ENCODE measurements at regions not wholly inside any gene's neighbourhood (a gene's known extent, or its start where the extent isn't known, plus 50 kb on each side); places are given as distances from the start of the nearest gene placed in this dataset.

DNA sequence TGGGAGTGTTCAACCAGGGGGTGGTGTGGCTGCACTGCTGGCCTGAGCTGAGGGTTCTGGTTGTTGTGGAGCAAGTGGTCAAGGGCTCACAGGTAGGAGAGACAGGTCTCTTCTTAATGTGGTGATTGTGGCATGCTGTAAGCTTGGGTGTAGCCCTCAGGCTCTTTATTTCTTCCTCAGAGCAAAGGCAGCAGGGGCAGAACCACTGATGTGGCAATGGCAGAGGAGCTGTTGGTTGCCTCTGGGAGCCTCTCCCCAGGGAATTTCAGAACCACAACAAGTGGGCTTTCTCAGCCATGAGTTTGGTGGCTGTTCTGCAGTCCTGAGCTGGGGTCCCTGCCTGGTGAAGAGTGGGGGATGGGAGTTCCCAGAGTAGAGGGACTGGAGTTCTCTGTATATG, 1017.2 kb downstream of the SH3BGRL start:
- no peaks in the 10 kb centered on the region for H4K20me1 ChIP-seq (ENCODE audit: insufficient read depth, low read length)
- intact Hi-C loops (cut with micrococcal nuclease) = no loop called here
- POLR2A ChIA-PET (ENCODE audit: unreplicated experiment) = no interaction called here

More for the DNA sequence above, 1017.2 kb downstream of the SH3BGRL start:
- Histone ChIP-seq H4K91ac (ENCODE audit: insufficient read depth, low read depth, low read length) (no peak overlapping the region), H2AK5ac (ENCODE audit: low read depth, low read length) (no peak overlapping the region), H3K4ac (ENCODE audit: low read depth, low read length) (no peak overlapping the region), H3K14ac (replicated peaks; ENCODE audit: low read depth, low read length) (no peak overlapping the region), H2AFZ (replicated peaks; ENCODE audit: low read length, poor library complexity) (no peak overlapping the region), H3K4me2 (ENCODE audit: low read depth, low read length) (no peak overlapping the region), H2BK5ac (ENCODE audit: low read depth, low read length, poor library complexity, severe bottlenecking) (no peak overlapping the region), H3K27ac (ENCODE audit: insufficient read depth, low read length) (no peak overlapping the region), H3K9me1 (ENCODE audit: insufficient read depth, low read length) (no peaks in the 10 kb centered on the region), H3K4me1 (ENCODE audit: control insufficient read depth, insufficient read depth, low read length) (no peaks in the 10 kb centered on the region), H3K18ac (ENCODE audit: low read depth, low read length) (no peak overlapping the region), H3K9me3 (ENCODE audit: control insufficient read depth, insufficient read depth, low read length) (no peaks in the 10 kb centered on the region), H2BK120ac (ENCODE audit: low read depth, low read length) (no peak overlapping the region), H2AK9ac (replicated peaks; ENCODE audit: low read depth, low read length, poor library complexity) (no peak overlapping the region), H3K27me3 (ENCODE audit: control insufficient read depth, insufficient read depth, low read length) (no peaks in the 10 kb centered on the region), H3K4me3 (ENCODE audit: insufficient read depth, low read depth, low read length) (no peak overlapping the region), H3K79me1 (ENCODE audit: low read depth in 1 of 2, low read length in 2 of 2) (no peaks in the 10 kb centered on the region), H4K8ac (ENCODE audit: low read depth in 2 of 2, low read length in 2 of 2) (no peak overlapping the region), H3K36me3 (ENCODE audit: control insufficient read depth, insufficient read depth, low read length) (no peaks in the 10 kb centered on the region), H2BK20ac (ENCODE audit: low read depth, low read length) (no peak overlapping the region), H4K5ac (ENCODE audit: low read depth, low read length) (no peak overlapping the region), H3K56ac (ENCODE audit: extremely low read depth, insufficient read depth, low read length) (no peak overlapping the region), H2BK15ac (ENCODE audit: low read depth, low read length) (no peak overlapping the region), H3K9ac (ENCODE audit: low read depth, low read length) (no peak overlapping the region), H3K23ac (ENCODE audit: low read depth, low read length) (no peak overlapping the region)
- in situ Hi-C loops (cut with MboI; ENCODE audit: low sequenced_read_pairs) = no loop called here
- TF ChIP-seq CTCF (conservative IDR thresholded peaks at IDR 0.05; ENCODE audit: low read depth, low read length) = no peak
- dilution Hi-C loops (cut with HindIII; ENCODE audit: low sequenced_read_pairs, unreplicated experiment) = no loop called here
- DNase-seq (no peak), ATAC-seq (ENCODE audit: low read depth) (no peak)
- CTCF ChIA-PET = no interaction called here
- no TSS peak for BruUV-seq (replicated peaks)
